GM10266 (cell line): ENCODE measurements at regions not wholly inside any gene's neighbourhood (a gene's known extent, or its start where the extent isn't known, plus 50 kb on each side); places are given as distances from the start of the nearest gene placed in this dataset.
"Not testable (repeated sequence)": the region's sequence is repeated elsewhere in the genome, so short reads cannot be mapped to it uniquely, and the experiment has no call there.

Experiments
- DNase-seq: peaks from one replicate; pipeline ENCODE4 v3.0.0; 2012; ENCODE audit errors: extremely low spot score
- TF ChIP-seq, protein P1 (sequence below): IDR thresholded peaks from 2 replicates; pipeline ENCODE4 v1.5.1; 2012; ENCODE audit warnings: mild to moderate bottlenecking, low read depth; ENCODE audit not compliant: control insufficient read depth, insufficient read depth; ENCODE audit errors: missing control alignments

DNA sequence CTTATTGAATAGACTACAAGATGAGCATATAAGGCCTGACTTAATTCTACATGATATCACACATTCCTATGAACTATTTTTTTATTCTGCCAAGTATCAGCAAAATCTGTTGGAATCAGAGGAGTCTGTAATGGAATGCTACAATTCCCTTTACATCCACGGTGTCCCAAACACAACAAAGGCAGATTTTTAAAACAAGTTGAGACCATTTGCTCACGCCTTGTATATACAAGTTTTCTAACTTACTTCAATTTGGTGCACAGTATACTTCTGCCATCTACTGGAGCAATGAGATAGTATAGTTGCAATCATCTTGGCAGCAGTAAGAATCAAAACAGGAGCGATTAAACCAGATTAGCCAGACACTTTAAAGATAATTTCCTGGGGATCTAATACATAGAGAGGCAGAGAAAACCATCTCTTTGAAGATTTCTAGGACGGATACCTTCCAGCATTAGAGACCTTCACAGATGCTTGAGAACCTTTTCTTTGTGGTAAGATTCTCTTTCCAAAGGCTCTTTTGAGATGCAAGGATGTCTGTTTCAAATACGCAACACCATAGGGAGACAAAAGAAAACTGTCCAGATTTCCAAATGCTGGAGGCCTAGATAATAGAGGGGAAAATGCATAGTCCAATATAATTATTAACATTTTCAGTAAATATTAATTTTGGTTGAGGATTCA is 302.0 kb upstream of the MIR17HG start:
- DNase-seq, result peak; percentile 7
- TF ChIP-seq, protein P1, sequence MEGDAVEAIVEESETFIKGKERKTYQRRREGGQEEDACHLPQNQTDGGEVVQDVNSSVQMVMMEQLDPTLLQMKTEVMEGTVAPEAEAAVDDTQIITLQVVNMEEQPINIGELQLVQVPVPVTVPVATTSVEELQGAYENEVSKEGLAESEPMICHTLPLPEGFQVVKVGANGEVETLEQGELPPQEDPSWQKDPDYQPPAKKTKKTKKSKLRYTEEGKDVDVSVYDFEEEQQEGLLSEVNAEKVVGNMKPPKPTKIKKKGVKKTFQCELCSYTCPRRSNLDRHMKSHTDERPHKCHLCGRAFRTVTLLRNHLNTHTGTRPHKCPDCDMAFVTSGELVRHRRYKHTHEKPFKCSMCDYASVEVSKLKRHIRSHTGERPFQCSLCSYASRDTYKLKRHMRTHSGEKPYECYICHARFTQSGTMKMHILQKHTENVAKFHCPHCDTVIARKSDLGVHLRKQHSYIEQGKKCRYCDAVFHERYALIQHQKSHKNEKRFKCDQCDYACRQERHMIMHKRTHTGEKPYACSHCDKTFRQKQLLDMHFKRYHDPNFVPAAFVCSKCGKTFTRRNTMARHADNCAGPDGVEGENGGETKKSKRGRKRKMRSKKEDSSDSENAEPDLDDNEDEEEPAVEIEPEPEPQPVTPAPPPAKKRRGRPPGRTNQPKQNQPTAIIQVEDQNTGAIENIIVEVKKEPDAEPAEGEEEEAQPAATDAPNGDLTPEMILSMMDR, result peak; percentile 32

DNA sequence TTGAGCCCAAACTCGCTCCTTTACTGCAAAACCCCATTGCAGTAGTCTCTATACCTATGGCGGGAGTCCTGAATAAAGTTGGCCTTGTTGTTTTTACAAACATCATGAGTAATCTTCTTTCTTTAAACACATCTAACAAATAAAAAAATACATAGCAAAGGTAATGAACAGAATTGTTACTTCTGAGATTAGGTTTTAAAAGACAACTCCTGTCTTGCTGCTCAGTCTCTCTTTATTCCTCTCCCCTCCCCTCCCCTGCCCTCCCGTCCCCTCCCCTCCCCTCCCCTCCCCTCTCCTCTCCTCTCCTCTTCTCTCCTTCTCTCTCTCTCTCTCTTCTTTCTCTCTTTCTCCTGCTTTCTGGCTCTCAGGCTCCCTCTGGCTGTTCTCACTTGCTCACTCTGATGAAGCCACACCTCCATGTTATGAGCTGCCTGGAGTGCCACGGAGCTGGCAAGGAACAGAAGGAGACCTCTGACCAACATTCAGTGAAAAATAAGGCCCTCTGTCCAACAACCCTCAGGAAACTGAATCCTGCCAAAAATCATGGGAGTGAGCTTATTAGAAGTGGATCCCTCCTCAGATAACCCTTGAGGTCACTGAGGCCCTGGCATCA is 300.7 kb upstream of the MIR17HG start:
- DNase-seq, result no peak
- TF ChIP-seq, protein P1, result no peak

DNA sequence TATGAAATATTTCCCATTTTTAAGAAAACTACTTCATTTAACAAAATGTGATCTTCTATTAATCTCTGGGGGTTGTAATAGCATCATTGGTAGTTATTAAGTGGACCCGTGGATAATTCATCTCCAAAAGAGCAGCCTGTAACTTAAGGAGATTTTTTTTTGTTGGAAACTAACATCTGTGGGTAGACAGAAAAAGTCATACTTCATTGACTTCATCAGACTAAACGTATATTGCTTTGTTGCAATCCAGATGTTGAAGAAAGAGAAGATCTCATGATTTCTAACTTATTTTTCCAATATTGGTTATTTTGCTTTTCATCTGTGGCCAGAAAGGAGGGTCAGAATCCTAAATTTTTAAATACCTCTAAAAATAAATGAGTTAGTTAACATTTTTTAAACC is 296.5 kb upstream of the MIR17HG start:
- TF ChIP-seq, protein P1, result no peak
- DNase-seq, result no peak

DNA sequence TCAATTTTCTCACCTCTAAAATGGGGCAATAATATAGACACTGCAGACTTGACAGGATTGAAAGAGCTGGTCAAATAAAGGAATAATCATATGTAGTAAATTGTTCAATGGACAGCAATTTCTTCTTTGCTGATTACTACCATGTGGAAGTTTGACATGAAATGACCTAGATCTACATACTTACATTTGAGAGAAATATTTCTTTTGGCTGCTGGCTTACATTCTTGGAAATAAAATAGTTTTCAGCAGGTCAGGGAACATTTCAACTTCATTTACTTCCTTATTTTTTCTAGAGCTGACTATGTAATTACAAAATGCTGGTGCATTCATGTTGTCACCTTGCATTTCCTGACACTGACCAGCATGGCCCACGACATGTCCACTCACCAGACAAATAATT is 294.6 kb upstream of the MIR17HG start:
- no peak for DNase-seq
- TF ChIP-seq, protein P1, result no peak

DNA sequence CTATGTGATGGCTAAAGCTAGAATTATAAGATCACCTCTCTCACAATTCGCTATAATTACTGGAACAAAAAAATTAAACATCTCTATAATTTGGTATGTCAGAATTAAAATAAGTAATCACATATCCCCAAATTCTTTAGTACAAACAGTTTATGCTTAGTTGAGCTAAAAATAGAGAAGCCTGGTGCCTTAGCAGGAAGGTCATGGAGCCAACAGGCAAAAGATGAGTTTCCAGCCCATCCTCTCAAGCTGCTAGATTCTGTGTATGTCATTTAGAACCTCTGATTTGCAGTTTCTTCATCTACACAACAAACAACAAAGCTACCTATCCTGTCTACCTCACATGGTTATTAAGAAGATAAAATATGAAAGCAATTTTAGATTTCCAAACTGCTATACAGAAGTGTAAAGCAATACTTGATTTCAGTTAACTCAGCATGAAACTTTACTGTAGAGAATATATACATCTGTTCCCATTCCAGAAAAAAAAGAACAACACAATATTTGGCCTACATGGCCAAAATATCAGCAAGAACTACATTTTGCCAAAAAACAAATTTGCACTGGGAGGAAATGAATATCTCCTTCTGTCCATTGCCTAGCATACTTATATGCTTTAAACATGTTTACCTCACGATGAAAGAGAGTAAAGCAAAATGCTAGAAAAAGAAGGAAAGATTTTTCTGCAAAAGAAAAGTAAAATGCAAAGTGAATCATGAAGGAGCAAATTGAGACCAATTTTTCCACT is 294.0 kb upstream of the MIR17HG start:
- TF ChIP-seq, protein P1, result no peak
- no peak for DNase-seq

DNA sequence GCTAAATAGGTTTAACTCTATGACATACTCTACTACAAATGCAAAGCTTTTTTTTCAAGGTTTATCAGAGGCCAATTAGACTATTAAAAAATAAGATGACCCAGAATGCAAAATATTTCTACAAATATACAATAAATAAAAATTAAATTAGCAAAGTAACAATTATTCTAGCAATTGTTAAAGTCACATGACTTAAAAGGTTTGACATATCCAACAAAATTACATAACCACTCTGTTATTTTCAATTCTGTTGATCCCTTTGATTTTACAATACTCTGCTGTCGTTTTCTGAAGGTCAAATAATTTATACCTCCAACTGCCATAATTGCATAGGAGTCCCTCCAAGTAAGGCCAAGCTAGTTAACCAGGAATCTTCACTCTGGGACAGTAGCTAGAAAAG is 292.6 kb upstream of the MIR17HG start:
- TF ChIP-seq, protein P1, result no peak
- no peak for DNase-seq

DNA sequence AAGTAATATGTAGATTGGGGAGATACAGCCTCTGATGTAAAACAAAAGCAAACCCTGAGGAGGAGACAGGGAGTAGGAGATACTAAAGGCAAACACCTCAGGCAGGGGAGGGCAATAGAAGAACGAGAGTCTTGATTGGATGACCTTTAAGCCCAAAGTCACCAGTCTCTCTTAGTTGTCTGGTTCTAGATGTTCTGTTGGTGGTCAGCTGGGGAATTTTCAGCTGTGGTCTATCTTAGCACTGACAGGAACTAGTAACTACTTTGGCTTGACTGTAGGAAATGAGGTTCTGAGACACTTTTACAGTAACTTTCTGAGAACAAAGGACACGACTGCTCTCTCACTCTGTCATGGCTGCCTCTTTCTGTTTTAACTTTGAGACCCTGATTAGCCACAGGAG is 290.7 kb upstream of the MIR17HG start:
- TF ChIP-seq, protein P1, result no peak
- peak; percentile 12 for DNase-seq

DNA sequence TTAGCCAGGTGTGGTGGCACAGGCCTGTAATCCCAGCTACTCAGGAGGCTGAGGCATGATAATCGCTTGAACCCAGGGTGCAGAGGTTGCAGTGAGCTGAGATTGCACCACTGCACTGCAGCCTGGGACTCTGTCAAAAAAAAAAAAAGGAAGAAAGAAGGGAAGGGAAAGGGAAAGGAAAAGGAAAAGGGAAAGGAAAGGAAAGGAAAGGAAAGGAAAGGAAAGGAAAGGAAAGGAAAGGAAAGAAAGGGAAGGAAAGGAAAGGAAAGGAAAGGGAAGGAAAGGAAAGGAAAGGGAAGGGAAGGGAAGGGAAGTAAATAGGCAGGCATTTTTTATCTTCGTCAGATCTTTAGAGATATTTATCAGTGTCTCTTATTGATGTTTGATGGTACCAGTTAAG is 290.0 kb upstream of the MIR17HG start:
- DNase-seq, result not testable (repeated sequence)
